H7 (cell line): ENCODE measurements at regions not wholly inside any gene's neighbourhood (a gene's known extent, or its start where the extent isn't known, plus 50 kb on each side); places are given as distances from the start of the nearest gene placed in this dataset.
A peak's percentile ranks its signal among the peaks of the same experiment; 100 is the strongest.
"Not testable (repeated sequence)": the region's sequence is repeated elsewhere in the genome, so short reads cannot be mapped to it uniquely, and the experiment has no call there.

Experiments used
- DNase-seq: peaks from one replicate; pipeline ENCODE4 v3.0.0; 2012
- H3K27me3 ChIP-seq: 2 replicates; pipeline ENCODE4 v1.6.0; 2011; ENCODE audit warnings: mild to moderate bottlenecking, low read length; ENCODE audit not compliant: control insufficient read depth, insufficient read depth
- H3K36me3 ChIP-seq: replicated peaks from 2 replicates; pipeline ENCODE4 v1.5.1; 2011; ENCODE audit warnings: low read length; ENCODE audit not compliant: control insufficient read depth, insufficient read depth
- H3K4me3 ChIP-seq: 2 replicates; pipeline ENCODE4 v1.5.1; 2011; ENCODE audit warnings: low read depth, mild to moderate bottlenecking, control low read depth, low read length, moderate library complexity; ENCODE audit not compliant: insufficient read depth

DNA sequence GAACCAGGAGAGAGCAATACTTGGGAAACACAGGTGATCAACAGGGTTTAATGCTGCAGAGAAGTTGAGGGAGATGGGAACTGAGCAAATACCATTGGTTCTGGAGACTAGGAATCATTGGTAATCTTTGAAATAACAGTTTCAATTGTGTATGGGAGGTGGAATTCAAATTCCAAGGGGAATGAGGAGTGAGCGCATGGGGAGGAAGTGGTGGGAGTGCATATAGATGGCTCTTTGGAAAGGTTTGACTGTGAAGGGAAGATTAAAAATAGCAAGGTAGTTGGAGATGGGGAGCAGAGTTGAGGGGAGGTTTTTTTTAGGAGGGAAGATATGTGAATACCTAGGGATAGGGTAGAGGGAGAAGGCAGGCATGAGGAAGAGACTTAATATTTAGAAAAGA is 51.1 kb upstream of the ROPN1 start:
- no peaks in the 10 kb centered on the region; the same call in 1 of the 2 replicates for H3K27me3 ChIP-seq
- no peak overlapping the region for H3K4me3 ChIP-seq
- no peaks in the 10 kb centered on the region for H3K36me3 ChIP-seq
- DNase-seq = no peak

DNA sequence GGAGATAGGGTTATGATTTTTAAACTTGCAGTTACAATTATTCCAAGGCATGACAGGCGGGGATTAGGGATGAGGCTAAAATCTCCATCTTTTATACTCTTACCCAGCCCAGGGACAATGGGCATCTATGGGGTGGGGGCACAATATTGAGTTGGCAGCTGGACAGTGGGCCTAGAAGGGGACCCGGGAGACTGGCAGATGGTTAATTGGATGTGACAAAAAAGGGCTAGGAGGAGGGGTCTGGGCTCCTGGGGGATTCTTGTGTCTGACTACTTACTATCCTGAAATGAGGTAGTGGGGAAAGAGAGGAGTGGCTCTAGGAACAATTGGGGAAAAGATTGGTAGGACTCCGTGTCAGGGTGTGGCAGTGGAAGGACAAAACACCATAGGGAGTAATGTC is 53.0 kb upstream of the ROPN1 start:
- Histone ChIP-seq H3K4me3 (no peak overlapping the region), H3K36me3 (no peaks in the 10 kb centered on the region), H3K27me3 (no peaks in the 10 kb centered on the region; the same call in 1 of the 2 replicates)
- no peak for DNase-seq

DNA sequence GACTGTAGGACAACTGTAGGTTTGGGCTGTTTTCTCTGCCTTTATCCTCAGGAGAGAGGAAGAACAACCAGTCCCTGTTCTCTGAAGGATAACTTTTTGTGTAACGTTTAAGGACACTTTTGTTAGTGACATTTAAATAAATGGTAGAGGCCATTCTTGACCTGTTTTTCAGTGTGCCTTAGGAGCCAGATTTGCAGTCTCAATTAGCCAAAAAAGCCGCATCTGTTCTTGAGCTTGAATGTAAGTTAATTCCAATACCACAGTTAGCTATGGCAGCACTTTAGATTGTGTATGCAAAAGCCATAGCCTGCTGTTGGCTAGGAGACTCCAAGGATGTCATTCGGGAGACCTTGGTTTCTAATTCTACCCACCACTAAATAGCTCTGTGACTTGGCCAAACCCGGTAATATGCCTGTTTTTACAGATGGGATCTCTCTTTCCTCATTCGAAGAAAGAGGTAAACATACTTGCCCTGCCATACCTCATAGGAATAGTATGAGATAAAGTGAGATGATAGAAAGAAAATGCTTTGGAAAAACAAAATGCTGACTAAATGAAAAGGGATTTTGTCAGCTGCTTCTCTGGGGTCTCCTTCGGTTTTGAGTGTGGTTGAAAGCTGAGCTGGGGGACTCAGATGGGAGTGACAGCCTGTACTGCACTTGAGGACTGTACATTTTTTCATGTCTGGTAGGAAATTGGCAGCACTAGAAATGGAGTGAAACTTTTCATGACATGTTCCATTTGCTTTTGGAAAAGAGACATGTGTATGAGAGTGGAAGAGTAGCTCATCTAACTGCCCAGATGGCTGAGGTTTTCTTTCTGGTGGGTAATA is 57.3 kb upstream of the ROPN1 start:
- Histone ChIP-seq H3K4me3 (no peak overlapping the region), H3K27me3 (no peaks in the 10 kb centered on the region; the same call in 1 of the 2 replicates), H3K36me3 (no peaks in the 10 kb centered on the region)
- no peak for DNase-seq

DNA sequence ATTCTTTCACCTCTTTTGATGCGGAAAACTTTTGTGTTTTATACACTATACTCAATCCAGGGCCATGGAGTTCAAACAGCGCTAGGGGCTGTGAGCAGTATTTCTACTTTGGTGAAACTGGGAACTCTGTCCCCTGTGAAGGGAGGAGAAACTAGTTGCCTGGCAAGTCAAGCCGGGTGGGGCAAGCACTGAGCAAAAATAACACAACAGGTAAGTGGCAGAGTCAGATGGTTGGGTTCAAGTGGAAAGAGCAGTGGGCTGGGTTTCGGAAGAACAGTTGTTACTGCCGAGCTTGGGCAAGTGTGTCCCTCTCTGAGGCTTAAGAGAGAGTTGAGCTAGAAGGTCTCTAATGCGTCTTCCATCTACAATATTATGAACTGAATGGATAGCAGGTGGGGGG is 59.7 kb upstream of the ROPN1 start:
- no peak for DNase-seq
- no peaks in the 10 kb centered on the region; the same call in 1 of the 2 replicates for H3K27me3 ChIP-seq
- H3K4me3 ChIP-seq = no peak overlapping the region
- no peaks in the 10 kb centered on the region for H3K36me3 ChIP-seq

DNA sequence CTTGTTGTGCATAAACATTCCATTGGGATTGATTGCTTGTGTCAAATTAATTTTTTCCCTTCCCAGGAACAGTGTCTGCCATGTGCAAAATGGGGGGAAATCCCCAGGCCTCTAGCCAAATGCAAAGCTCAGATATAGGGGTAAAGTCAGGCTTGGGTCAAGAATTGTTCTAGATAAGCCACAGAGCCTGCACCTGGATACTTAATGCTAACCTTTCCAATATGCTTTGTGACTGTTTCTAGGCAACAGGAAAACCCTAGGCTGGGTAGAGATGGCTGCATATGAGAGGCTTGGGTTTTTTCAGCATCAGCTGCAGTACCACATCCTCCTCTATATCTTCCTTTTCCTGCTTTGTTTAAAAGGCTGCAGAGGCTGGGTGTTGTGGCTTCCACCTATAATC is 61.9 kb upstream of the ROPN1 start:
- Histone ChIP-seq H3K36me3 (no peaks in the 10 kb centered on the region), H3K4me3 (no peak overlapping the region), H3K27me3 (no peaks in the 10 kb centered on the region; the same call in 1 of the 2 replicates)
- peak; percentile 27 for DNase-seq

DNA sequence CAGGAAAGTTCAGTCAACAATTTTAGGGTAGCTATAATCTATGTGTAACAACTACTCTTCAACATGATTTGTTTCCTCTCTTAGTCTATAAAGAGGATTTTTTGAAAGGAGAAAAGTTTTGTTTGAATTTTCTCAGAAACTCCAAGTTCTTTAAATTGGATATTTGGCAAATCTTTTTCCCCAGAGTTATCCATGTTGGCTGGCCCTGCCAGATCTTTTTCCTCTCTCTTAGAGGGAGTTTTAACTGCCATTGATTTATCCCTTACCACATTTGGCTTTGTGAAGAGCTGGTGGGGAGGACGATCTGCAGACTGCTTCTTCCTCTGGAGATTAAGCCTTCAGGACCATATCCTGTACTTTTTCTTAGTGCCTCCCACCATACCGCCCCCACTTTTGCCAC is 64.9 kb upstream of the ROPN1 start:
- Histone ChIP-seq H3K27me3 (no peaks in the 10 kb centered on the region; the same call in 1 of the 2 replicates), H3K36me3 (no peaks in the 10 kb centered on the region), H3K4me3 (no peak overlapping the region)
- no peak for DNase-seq

DNA sequence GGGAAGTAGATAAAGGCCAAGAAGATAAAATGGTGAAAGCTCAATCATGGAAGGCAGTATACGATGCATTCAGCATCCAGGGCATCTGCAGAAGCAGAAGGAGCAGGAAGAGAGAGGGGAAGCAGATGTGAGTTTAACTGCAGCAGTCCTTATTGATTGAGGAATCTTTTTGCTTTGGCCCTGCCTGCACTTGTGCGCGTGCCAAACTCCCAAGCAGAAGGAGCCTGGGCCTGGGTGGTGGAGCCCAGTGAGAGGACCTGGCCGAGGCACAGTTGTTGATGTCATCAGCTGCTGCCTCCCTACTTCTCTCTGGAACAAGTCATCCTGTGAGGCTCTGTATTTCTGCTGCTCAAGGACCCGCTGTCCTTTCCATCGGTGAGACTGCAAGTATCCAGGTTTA is 65.5 kb upstream of the ROPN1 start:
- no peak for DNase-seq

DNA sequence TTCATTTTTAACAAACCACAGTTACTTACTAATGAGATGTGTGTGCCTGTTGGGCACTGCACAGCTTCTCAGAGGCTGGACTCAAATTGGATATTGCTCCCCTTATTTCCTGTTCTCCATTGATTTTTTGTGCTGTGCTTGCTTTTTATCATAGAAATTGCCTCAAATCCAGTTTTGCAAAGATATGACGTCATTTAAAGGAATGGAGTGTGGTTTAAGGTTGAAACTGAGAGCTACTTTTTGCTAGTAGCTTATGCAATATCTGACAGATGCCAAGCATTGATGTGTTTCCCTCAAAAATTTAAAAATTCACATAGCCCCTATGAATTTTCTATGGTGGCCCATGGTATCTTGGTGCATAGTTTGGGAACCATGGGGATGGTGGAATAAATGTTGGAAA is 67.7 kb upstream of the ROPN1 start:
- no peak for DNase-seq
- Histone ChIP-seq H3K36me3 (no peaks in the 10 kb centered on the region), H3K27me3 (no peaks in the 10 kb centered on the region), H3K4me3 (no peak overlapping the region)

More for the DNA sequence above, 65.5 kb upstream of the ROPN1 start:
- H3K36me3 ChIP-seq = no peaks in the 10 kb centered on the region
- H3K4me3 ChIP-seq = no peak overlapping the region
- H3K27me3 ChIP-seq = no peaks in the 10 kb centered on the region; the same call in 1 of the 2 replicates

DNA sequence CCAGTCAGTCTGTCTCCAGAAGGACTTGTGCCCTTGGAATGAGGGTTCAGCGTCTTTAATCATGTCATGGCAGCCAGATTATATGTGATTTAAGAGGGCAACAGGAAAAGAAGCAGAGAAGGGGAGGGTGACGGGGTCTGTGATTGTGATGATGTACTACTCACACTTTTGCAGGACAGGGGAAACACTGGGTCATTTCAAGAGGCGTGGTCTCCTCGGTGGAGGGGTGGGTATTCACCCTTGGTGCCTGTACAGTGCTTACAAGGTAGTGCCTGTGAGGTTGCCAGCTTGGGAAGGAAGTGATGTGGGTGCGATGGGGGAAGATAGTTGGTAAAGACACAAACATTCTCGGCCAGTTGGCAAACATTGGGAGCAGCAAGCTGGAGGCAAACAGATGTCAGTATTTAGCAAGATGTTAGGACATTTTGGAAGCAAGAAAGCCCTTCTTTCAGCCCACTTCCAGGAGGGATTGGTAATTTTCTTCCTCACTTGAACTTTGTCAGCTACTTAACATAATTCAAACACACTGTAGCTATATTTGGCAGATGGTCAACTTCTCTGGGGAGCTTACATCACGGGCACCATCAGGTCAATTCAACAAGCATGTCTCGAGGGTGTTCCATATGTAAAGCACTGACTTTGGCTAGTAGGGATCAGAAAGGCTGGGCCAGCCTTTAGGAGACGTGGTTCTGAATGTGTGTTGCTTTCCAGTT is 71.4 kb upstream of the ROPN1 start:
- DNase-seq = no peak
- Histone ChIP-seq H3K27me3 (no peaks in the 10 kb centered on the region), H3K36me3 (no peaks in the 10 kb centered on the region), H3K4me3 (no peak overlapping the region)

DNA sequence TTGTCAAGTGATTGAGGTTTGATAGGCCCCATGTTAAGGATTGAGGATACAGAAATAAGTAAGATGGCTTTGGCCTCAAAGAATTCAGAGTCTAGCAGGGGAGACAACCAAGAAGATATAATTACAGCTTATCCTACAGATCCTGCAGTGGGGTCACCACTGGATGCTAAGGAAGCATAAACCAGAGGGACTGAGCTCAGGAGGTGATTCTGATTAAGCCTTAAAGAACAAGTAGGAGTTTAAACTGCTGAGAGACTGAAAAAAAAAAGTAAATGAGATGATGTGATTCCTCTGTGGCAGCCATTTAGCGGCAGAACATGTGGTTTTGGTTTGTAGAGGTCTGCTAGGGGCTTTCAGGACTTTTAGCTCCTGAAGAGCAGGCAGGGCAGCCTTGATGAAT is 72.1 kb upstream of the ROPN1 start:
- Histone ChIP-seq H3K27me3 (no peaks in the 10 kb centered on the region), H3K4me3 (no peak overlapping the region), H3K36me3 (no peaks in the 10 kb centered on the region)
- no peak for DNase-seq

DNA sequence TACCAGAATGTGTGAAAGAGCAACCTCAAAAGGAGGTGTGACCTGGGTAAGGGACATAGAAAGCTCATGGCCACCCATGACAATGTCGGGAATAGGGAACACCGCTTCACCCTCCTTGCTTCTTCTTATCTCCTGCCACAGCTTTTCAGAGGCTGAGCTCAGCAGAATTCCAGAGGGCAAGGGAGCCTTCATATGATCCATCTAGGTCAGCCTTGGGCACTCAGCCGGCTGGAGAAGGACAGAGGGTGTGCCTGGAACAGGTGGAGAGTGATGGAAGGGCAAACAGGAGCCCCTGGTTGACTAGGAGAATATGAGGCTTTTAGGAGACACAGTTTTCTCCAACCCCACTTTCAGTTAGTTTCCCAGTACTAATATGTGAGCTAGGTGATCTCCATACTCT is 74.6 kb upstream of the ROPN1 start:
- H3K36me3 ChIP-seq, H3K27me3 ChIP-seq, DNase-seq, H3K4me3 ChIP-seq: not testable (repeated sequence)

DNA sequence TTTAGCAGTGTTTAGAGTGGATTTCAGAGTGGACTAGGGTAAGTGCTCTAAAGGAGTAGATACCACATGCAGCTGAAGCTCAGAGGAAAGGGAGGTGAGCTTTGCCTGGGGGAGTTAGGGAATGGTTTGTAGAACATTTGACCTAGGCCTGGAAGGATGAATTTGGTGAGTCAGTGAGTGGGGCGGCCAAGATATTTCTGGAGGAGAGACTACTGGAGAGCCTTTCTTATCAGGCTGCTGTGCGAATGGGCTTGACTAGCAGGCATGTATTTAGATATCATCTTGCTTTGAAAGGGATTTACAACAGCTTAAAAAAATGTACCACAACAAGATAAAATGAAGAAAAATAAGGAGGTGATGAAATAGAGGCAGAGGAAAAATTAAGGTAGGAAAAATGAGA is 77.8 kb upstream of the ROPN1 start:
- H3K4me3 ChIP-seq, H3K36me3 ChIP-seq, H3K27me3 ChIP-seq, DNase-seq: not testable (repeated sequence)

DNA sequence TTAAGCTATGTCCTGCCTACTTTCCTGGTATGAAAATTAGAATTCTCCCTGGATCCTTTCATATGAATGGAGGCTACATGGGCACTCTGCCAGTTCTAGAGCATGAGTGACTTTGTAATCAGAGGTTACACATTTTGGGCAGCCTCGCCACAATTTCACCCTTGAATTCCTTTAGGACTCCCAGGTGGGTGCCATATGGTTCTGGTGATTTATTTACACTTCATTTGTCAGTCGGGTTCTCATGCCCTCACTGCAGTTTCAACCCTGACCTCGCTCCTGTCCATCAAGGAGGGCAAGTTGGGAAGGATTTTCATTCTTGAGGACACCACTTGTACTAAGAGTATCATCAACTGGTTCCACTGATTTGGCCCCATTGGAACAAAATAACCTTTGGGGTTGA is 83.2 kb upstream of the ROPN1 start:
- not testable (repeated sequence) for H3K27me3 ChIP-seq, H3K36me3 ChIP-seq, DNase-seq, H3K4me3 ChIP-seq

DNA sequence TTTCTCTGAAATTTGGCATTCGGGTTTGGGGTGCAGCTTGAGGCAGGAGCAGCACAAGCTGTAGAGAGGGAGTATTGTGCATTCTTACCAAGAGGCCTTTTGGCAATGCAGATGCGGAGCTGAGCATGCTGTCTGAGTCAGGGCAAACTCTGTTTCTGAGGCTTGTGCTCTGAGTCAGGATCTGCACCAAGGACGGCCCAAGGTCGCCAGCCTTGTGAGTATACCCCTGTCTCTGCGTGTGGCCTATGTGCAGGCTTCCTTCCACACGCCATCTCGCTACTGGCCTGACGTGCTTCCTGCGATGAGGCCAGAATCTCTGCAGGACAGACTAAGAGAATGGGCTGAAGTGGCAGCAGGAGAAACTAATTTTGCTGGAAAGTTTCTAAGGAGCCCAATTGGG is 83.8 kb upstream of the ROPN1 start:
- Histone ChIP-seq H3K36me3 (no peaks in the 10 kb centered on the region), H3K27me3 (no peaks in the 10 kb centered on the region), H3K4me3 (no peak overlapping the region)
- no peak for DNase-seq

DNA sequence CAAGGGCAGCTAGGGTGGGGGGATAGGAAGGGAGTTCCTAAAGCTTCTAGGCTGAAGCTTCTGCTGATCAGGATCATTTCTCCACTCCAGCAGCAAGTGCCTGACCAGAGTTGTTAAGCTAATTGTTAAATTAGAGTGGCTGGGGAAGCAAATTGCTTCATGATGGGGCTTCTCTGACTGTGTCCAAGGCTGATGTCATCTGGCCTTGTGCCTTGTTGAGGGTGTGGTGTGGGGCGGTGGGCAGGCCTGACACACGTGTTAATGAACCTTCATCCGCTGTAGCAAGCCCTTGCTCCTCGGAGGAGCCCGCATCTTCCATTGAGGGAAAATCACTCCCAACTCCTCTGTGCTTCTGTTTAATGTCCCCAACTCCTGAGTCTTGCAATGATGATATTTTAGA is 84.3 kb upstream of the ROPN1 start:
- Histone ChIP-seq H3K36me3 (no peaks in the 10 kb centered on the region), H3K27me3 (no peaks in the 10 kb centered on the region), H3K4me3 (no peak overlapping the region)
- DNase-seq = no peak
